Vagina (tissue), 2 donors: ENCODE measurements at regions not wholly inside any gene's neighbourhood (a gene's known extent, or its start where the extent isn't known, plus 50 kb on each side); places are given as distances from the start of the nearest gene placed in this dataset.
A peak's percentile ranks its signal among the peaks of the same experiment; 100 is the strongest.

ENCODE experiments used
- POLR2A ChIP-seq, 2 donors: fragments of 450-650 bp; IDR thresholded peaks; one replicate each; pipeline ENCODE4 v1.6.1; 2017; ENCODE audit warnings: antibody characterized with exemption in 2 of 2, mild to moderate bottlenecking in 2 of 2, moderate library complexity in 2 of 2
- POLR2AphosphoS5 ChIP-seq, 2 donors: sonication (generic); formaldehyde crosslinking; IDR thresholded peaks; one replicate each; pipeline ENCODE4 v1.9.0; 2017; ENCODE audit warnings: antibody characterized with exemption in 2 of 2, mild to moderate bottlenecking in 2 of 2, low read depth in 1 of 2; ENCODE audit not compliant: insufficient read depth in 1 of 2
- TF ChIP-seq, protein P1 (sequence below), 3 experiments: fragments of 450-650 bp in 2 of 3; fragments of 200-600 bp in 1 of 3; sonication (generic) in 1 of 3; IDR thresholded peaks; one replicate each; pipeline ENCODE4 v1.5.1; 2017 to 2019; ENCODE audit warnings: antibody characterized with exemption in 3 of 3, mild to moderate bottlenecking in 2 of 3, moderate library complexity in 2 of 3

DNA sequence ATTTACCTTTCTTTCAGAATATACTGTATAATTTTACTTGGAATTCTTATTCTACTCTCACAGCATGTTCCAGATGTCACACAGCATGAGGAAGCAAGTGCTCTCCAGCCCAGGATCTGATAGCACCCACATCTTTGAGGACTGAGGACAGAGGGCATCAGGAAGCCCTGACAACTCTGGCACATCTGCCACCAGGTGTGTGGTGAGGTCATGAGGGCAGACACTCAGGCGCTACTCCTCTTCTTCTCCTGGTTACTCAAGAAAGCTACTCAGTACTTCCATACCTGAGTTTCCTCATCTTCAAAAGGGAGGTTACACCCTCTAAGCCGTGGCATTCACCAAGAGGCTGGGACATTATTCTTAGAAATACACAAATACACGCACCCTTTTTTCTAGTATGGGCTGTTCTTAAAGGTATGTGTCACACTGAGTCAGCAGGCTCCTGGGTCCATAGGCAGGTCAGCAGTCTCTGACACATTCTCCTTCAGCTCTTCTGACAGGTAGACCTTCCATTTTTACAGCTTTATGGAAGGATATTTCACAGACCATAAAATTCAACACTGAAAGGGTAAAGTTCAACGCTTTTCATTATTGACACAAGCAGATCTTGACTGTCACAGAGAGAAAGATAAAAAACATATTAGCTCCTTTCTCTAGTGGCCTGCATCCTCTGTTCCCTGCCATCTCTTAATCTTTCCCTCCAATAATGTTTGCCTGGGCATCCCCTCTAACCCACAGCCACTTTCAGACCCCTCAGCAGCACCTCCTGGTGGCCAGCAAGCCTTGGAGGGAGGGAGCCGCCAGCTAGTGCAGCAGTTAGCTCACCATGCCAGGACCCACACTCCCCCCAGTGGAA, 103.2 kb upstream of the TJP1 start:
- TF ChIP-seq, protein P1, sequence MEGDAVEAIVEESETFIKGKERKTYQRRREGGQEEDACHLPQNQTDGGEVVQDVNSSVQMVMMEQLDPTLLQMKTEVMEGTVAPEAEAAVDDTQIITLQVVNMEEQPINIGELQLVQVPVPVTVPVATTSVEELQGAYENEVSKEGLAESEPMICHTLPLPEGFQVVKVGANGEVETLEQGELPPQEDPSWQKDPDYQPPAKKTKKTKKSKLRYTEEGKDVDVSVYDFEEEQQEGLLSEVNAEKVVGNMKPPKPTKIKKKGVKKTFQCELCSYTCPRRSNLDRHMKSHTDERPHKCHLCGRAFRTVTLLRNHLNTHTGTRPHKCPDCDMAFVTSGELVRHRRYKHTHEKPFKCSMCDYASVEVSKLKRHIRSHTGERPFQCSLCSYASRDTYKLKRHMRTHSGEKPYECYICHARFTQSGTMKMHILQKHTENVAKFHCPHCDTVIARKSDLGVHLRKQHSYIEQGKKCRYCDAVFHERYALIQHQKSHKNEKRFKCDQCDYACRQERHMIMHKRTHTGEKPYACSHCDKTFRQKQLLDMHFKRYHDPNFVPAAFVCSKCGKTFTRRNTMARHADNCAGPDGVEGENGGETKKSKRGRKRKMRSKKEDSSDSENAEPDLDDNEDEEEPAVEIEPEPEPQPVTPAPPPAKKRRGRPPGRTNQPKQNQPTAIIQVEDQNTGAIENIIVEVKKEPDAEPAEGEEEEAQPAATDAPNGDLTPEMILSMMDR (IDR thresholded peaks at IDR 0.05), result peak; percentile 15 to 63 (median 30)
- peak in 1 of 2 donors; percentile 29 for TF ChIP-seq POLR2AphosphoS5 (IDR thresholded peaks at IDR 0.05; ENCODE audit: insufficient read depth in 1 of 2, low read depth in 1 of 2)
- no peak for TF ChIP-seq POLR2A (IDR thresholded peaks at IDR 0.05)
